ENCODE measurements at regions not wholly inside any gene's neighbourhood (a gene's known extent, or its start where the extent isn't known, plus 50 kb on each side); places are given as distances from the start of the nearest gene placed in this dataset.

- no peak for TF ChIP-seq POLR2A (IDR thresholded peaks at IDR 0.05; ENCODE audit: low read length)
- TF ChIP-seq GATA1 (IDR thresholded peaks at IDR 0.05; ENCODE audit: low read depth, low read length): no peak
Observed at GRCh38 chr5:56617998-56618397, 197.4 kb upstream of the MAP3K1 start.

All from erythroblast (primary cell).